ENCODE measurements at regions not wholly inside any gene's neighbourhood (a gene's known extent, or its start where the extent isn't known, plus 50 kb on each side); places are given as distances from the start of the nearest gene placed in this dataset.

GRCh38 chr5:77151501-77151900, 59.0 kb upstream of the PDE8B start:
- Mint-ChIP-seq H3K9me3 (no peaks in the 10 kb centered on the region), H3K27ac (no peak overlapping the region), H3K27me3 (peaks cover 4% of the 10 kb centered on the region), H3K4me1 (ENCODE audit: low read depth) (peaks cover 18% of the 10 kb centered on the region), H3K4me3 (no peak overlapping the region), H3K36me3 (ENCODE audit: low read depth) (no peaks in the 10 kb centered on the region)
- ChIA-PET CTCF (interaction anchor here (0.9 kb wide), 1 partner anchor 74 kb away, joined by 3 read pairs; no protein-coding TSS in a partner anchor), POLR2A (no interaction called here)
- intact Hi-C loops (cut with micrococcal nuclease): no loop called here
- no peak for DNase-seq
- ATAC-seq: no peak
- TF ChIP-seq, protein P1, sequence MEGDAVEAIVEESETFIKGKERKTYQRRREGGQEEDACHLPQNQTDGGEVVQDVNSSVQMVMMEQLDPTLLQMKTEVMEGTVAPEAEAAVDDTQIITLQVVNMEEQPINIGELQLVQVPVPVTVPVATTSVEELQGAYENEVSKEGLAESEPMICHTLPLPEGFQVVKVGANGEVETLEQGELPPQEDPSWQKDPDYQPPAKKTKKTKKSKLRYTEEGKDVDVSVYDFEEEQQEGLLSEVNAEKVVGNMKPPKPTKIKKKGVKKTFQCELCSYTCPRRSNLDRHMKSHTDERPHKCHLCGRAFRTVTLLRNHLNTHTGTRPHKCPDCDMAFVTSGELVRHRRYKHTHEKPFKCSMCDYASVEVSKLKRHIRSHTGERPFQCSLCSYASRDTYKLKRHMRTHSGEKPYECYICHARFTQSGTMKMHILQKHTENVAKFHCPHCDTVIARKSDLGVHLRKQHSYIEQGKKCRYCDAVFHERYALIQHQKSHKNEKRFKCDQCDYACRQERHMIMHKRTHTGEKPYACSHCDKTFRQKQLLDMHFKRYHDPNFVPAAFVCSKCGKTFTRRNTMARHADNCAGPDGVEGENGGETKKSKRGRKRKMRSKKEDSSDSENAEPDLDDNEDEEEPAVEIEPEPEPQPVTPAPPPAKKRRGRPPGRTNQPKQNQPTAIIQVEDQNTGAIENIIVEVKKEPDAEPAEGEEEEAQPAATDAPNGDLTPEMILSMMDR (IDR thresholded peaks at IDR 0.05): no peak

DNA sequence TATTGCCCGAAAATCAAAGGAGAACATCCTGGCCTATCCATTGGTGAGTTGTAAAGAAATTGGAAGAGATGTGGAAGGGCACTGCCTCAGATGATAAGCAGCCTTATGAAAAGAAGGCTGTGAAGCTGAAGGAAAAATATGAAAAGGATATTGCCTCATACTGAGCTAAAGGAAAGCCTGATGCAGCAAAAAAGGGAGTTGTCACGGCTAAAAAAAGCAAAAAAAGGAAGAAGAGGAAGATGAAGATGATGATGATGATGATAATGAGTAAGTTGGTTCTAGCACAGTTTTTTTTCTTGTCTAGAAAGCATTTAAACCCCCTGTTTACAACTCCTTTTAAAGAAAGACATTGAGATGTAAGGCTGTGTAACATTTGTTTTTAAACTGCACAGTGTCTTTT, 59.8 kb upstream of the ZBED3 start:
- Mint-ChIP-seq H3K27me3 (peaks cover 3% of the 10 kb centered on the region), H3K4me3 (no peak overlapping the region), H3K9me3 (no peaks in the 10 kb centered on the region), H3K27ac (no peak overlapping the region), H3K36me3 (ENCODE audit: low read depth) (no peaks in the 10 kb centered on the region), H3K4me1 (ENCODE audit: low read depth) (peaks cover 5% of the 10 kb centered on the region)
- DNase-seq (no peak), ATAC-seq (no peak)
- intact Hi-C loops (cut with micrococcal nuclease): no loop called here
- POLR2A ChIA-PET: no interaction called here
- TF ChIP-seq, protein P1 (IDR thresholded peaks at IDR 0.05): no peak
- CTCF ChIA-PET: interaction anchor here (1.3 kb wide), 1 partner anchor 8 kb away, joined by 4 read pairs; no protein-coding TSS in a partner anchor

- ChIA-PET CTCF (interaction anchor here (0.7 to 3.6 kb wide), 11 partner anchors 10 to 347 kb away, joined by 3 to 27 read pairs (median 3); partner anchors contain the start of gene WDR41), POLR2A (interaction anchor here (1.1 kb wide), 1 partner anchor 84 kb away, joined by 3 read pairs; no protein-coding TSS in a partner anchor)
- Mint-ChIP-seq H3K4me3 (no peak overlapping the region), H3K4me1 (ENCODE audit: low read depth) (peaks cover 5% of the 10 kb centered on the region), H3K9me3 (no peaks in the 10 kb centered on the region), H3K36me3 (ENCODE audit: low read depth) (no peaks in the 10 kb centered on the region), H3K27ac (peak overlapping the region; percentile 30), H3K27me3 (peaks cover 3% of the 10 kb centered on the region)
- intact Hi-C loops (cut with micrococcal nuclease): no loop called here
- DNase-seq: no peak
- no peak for ATAC-seq
- TF ChIP-seq, protein P1 (IDR thresholded peaks at IDR 0.05): no peak
Measured at GRCh38 chr5:77145666-77146065, 58.6 kb upstream of the ZBED3 start.

DNA sequence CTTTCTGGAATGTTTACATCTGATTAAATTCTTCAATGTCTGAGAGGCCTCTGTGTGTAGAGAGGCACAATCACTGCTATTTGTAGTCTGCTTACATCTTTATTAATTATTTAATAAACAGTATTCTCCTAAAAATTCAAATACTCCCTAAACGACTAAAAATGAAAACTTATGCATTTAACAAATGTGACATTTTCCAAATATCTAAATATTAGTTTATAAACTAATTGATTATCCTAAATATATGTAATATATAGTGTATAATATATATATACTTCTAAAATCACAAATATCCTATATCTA, 57.7 kb upstream of the ZBED3 start:
- intact Hi-C loops (cut with micrococcal nuclease): loop anchor here (1.0 kb wide), 1 partner anchor 348 kb away; the partner anchor contains the start of gene WDR41
- DNase-seq: no peak
- no peak for ATAC-seq
- Mint-ChIP-seq H3K9me3 (no peaks in the 10 kb centered on the region), H3K27ac (no peak overlapping the region), H3K4me3 (no peak overlapping the region), H3K36me3 (ENCODE audit: low read depth) (no peaks in the 10 kb centered on the region), H3K4me1 (ENCODE audit: low read depth) (peaks cover 5% of the 10 kb centered on the region), H3K27me3 (peaks cover 1% of the 10 kb centered on the region)
- POLR2A ChIA-PET: no interaction called here
- TF ChIP-seq, protein P1 (IDR thresholded peaks at IDR 0.05): peak; percentile 17
- CTCF ChIA-PET: interaction anchor here (0.8 to 3.6 kb wide), 16 partner anchors 9 to 348 kb away, joined by 3 to 27 read pairs (median 3); partner anchors contain the start of gene WDR41

DNA sequence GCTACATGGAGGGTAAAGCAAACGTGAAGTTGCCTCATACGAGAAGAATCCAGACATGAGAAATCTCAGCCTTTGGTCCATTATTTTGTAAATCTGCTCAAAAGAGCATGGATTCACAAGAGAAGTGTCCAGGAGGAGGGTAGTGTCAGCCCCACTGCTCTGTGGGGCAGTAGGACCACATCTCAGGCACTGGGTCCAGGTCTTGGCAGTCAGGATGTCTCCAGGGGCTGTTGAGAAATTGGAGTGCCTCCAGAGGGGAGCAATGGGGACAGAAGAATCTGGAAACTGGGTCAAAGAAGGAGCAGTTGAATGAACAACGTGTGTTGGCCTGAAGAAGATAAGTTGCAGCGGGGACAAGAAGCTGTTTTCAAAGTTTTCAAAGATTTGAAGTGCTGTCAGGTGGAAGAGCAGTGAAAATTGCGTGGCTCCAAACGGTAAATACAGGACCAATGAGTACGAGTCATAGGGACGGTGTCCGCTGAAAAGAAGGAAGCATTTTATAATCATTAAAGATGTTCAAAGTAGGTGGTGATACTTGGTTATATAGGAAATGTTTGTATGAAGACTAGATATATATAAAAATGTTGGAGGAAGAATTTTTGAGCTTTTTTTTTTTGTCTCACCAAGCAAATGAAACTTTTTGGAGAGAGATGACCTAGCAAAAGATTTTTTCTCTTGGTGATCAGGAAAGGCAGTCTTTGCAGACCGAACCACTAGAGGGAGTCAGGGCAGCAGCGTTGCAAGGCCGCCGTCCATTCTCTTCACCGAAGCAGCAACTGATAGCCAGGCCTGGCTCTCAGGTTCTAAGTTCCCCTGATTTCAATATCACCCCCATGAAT, 57.1 kb upstream of the ZBED3 start:
- Mint-ChIP-seq H3K4me3 (no peak overlapping the region), H3K27me3 (peaks cover 1% of the 10 kb centered on the region), H3K9me3 (no peaks in the 10 kb centered on the region), H3K4me1 (ENCODE audit: low read depth) (peaks cover 5% of the 10 kb centered on the region), H3K36me3 (ENCODE audit: low read depth) (no peaks in the 10 kb centered on the region), H3K27ac (no peak overlapping the region)
- TF ChIP-seq, protein P1 (IDR thresholded peaks at IDR 0.05): peak; percentile 79
- ATAC-seq: peak; percentile 79
- DNase-seq: peak; percentile 77
- ChIA-PET POLR2A (interaction anchor here (0.7 kb wide), 1 partner anchor 763 kb away, joined by 3 read pairs; no protein-coding TSS in a partner anchor), CTCF (interaction anchor here (0.6 to 3.6 kb wide), 16 partner anchors 9 to 348 kb away, joined by 3 to 27 read pairs (median 4); partner anchors contain the start of gene WDR41)
- intact Hi-C loops (cut with micrococcal nuclease): loop anchor here (1.0 kb wide), 1 partner anchor 348 kb away; the partner anchor contains the start of gene WDR41
